Amniotic stem cell (primary cell): ENCODE measurements at regions not wholly inside any gene's neighbourhood (a gene's known extent, or its start where the extent isn't known, plus 50 kb on each side); places are given as distances from the start of the nearest gene placed in this dataset.
"Not testable (repeated sequence)": the region's sequence is repeated elsewhere in the genome, so short reads cannot be mapped to it uniquely, and the experiment has no call there.

Source experiments
- DNase-seq: peaks from one replicate; lab custom pipeline; 2025; lab: John Stamatoyannopoulos, UW

GRCh38 chr6:58090067-58090466 lies 772.6 kb downstream of the PRIM2 start:
- DNase-seq, result not testable (repeated sequence)

GRCh38 chr6:58097251-58097650 lies 779.8 kb downstream of the PRIM2 start:
- not testable (repeated sequence) for DNase-seq

GRCh38 chr6:58113960-58114359 lies 796.5 kb downstream of the PRIM2 start:
- no peak for DNase-seq

GRCh38 chr6:58117162-58117561 lies 799.7 kb downstream of the PRIM2 start:
- DNase-seq, result not testable (repeated sequence)

- not testable (repeated sequence) for DNase-seq
These were observed 804.2 kb downstream of the PRIM2 start for GRCh38 chr6:58121616-58122015.

- not testable (repeated sequence) for DNase-seq
These were observed 806.3 kb downstream of the PRIM2 start for GRCh38 chr6:58123770-58124169.

- DNase-seq, result not testable (repeated sequence)
These were observed 811.1 kb downstream of the PRIM2 start for GRCh38 chr6:58128549-58128948.

GRCh38 chr6:58129098-58129497 lies 811.7 kb downstream of the PRIM2 start:
- DNase-seq, result not testable (repeated sequence)

- DNase-seq, result not testable (repeated sequence)
These were observed 822.3 kb downstream of the PRIM2 start for GRCh38 chr6:58139746-58140145.

GRCh38 chr6:58171025-58171424 lies 853.6 kb downstream of the PRIM2 start:
- DNase-seq, result not testable (repeated sequence)

GRCh38 chr6:58181557-58182065 lies 864.2 kb downstream of the PRIM2 start:
- not testable (repeated sequence) for DNase-seq

GRCh38 chr6:58185300-58185699 lies 867.9 kb downstream of the PRIM2 start:
- not testable (repeated sequence) for DNase-seq

GRCh38 chr6:58193209-58193608 lies 875.8 kb downstream of the PRIM2 start:
- DNase-seq, result not testable (repeated sequence)

- no peak for DNase-seq
These were observed 880.9 kb downstream of the PRIM2 start for GRCh38 chr6:58198301-58198700.

- DNase-seq, result not testable (repeated sequence)
These were observed 919.7 kb downstream of the PRIM2 start for GRCh38 chr6:58237124-58237523.

- DNase-seq, result not testable (repeated sequence)
These were observed 921.0 kb downstream of the PRIM2 start for GRCh38 chr6:58238421-58238820.

- DNase-seq, result not testable (repeated sequence)
These were observed 940.2 kb downstream of the PRIM2 start for GRCh38 chr6:58257625-58258024.

- no peak for DNase-seq
These were observed 972.7 kb downstream of the PRIM2 start for GRCh38 chr6:58290177-58290576.

GRCh38 chr6:58291319-58291718 lies 973.9 kb downstream of the PRIM2 start:
- DNase-seq, result not testable (repeated sequence)

GRCh38 chr6:58307901-58308300 lies 990.5 kb downstream of the PRIM2 start:
- not testable (repeated sequence) for DNase-seq

GRCh38 chr6:58332108-58332507 lies 1014.7 kb downstream of the PRIM2 start:
- DNase-seq, result not testable (repeated sequence)

GRCh38 chr6:58342287-58342686 lies 1024.9 kb downstream of the PRIM2 start:
- not testable (repeated sequence) for DNase-seq

- not testable (repeated sequence) for DNase-seq
These were observed 1030.1 kb downstream of the PRIM2 start for GRCh38 chr6:58347534-58347933.

GRCh38 chr6:58351619-58352018 lies 1034.2 kb downstream of the PRIM2 start:
- not testable (repeated sequence) for DNase-seq
